GM18867 (cell line): ENCODE measurements at regions not wholly inside any gene's neighbourhood (a gene's known extent, or its start where the extent isn't known, plus 50 kb on each side); places are given as distances from the start of the nearest gene placed in this dataset.

Experiments used
- ATAC-seq: cut with Tn5 transposase; IDR thresholded peaks from one replicate; pipeline ENCODE4 v1.9.1; 2021; ENCODE audit warnings: mild to moderate bottlenecking, moderate library complexity; ENCODE audit not compliant: unreplicated experiment

DNA sequence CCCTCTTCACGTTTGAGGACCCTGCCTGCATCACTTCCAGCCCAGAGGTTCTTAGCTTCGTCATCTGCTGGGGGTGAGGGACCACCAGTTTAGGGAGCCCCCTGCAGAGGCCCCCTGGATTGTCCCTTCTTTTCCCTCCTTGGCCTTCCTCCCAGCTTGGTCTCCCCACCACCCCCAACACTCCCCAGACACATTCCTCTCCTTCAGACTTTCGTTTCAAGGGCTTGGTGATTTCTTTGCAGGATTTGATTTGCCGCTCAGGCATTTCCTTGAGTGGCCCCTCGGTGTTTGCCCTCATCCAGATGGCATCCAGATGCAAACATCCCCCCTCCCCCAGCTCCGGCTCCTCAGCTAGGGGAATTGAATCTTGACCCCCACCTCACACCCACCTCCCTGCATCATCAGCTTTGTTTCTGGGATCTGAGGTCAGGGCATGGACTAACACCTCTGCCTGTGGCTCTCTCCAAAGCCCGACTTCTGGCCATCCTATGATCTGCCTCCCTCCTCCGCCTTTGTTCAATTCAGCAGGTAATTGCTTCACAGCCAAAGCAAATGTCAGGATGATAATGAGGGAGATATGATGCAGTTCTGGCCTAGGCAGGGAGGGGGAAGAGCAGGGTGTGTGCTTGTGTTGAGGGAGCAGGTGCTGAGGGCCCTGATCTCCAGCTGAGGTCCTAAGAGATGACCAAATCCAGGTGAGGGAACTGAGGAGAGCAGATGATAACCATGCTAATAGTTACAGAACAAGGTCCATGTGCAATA lies 141.5 kb downstream of the VEGFA start:
- ATAC-seq, result no peak

- no peak for ATAC-seq
These were observed 140.8 kb downstream of the VEGFA start for GRCh38 chr6:43910638-43911353.

GRCh38 chr6:43910149-43910637 lies 140.2 kb downstream of the VEGFA start:
- ATAC-seq, result no peak

- ATAC-seq, result no peak
These were observed 139.6 kb downstream of the VEGFA start for GRCh38 chr6:43909474-43910148.

GRCh38 chr6:43907789-43908472 lies 137.9 kb downstream of the VEGFA start:
- no peak for ATAC-seq

GRCh38 chr6:43907312-43907711 lies 137.3 kb downstream of the VEGFA start:
- ATAC-seq, result no peak

DNA sequence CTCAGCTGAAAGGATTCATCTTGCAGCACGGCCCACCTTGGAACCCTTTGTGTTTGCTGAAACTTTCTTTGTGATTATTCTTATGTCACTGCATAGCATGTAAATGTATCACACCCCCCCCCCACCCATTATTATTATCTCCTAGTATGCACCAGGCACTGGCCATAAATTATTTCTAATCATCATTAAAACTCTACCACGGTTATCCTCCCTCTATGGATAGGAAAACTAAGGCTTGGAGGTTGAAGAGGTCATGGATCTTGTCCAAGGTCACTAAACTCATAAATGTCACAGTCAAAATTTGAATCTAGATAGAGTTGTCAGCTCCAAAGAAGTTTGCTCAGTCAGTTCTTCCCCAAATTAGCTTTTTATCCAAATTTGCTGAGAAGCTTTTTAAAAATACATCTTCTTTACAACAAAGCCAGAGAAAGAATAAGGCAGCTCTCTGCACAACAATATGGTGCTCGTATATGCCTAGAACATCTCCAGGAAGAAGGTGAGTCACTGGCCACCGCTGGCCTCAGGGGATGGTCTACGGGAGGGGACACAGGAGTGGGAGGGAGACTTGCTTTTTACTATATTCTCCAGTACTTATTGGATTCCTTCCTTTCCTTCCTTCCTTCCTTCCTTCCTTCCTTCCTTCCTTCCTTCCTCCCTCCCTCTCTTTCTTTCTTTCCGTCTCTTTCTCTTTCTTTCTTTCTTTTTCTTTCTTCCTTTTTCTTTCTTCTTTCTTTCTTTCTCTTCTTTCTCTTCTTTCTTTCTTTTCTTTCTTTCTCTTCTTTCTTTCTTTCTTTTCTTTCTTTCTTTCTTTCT lies 134.5 kb downstream of the VEGFA start:
- ATAC-seq, result no peak

GRCh38 chr6:43903739-43904290 lies 133.8 kb downstream of the VEGFA start:
- ATAC-seq, result no peak

- no peak for ATAC-seq
These were observed 131.8 kb downstream of the VEGFA start for GRCh38 chr6:43901733-43902230.

DNA sequence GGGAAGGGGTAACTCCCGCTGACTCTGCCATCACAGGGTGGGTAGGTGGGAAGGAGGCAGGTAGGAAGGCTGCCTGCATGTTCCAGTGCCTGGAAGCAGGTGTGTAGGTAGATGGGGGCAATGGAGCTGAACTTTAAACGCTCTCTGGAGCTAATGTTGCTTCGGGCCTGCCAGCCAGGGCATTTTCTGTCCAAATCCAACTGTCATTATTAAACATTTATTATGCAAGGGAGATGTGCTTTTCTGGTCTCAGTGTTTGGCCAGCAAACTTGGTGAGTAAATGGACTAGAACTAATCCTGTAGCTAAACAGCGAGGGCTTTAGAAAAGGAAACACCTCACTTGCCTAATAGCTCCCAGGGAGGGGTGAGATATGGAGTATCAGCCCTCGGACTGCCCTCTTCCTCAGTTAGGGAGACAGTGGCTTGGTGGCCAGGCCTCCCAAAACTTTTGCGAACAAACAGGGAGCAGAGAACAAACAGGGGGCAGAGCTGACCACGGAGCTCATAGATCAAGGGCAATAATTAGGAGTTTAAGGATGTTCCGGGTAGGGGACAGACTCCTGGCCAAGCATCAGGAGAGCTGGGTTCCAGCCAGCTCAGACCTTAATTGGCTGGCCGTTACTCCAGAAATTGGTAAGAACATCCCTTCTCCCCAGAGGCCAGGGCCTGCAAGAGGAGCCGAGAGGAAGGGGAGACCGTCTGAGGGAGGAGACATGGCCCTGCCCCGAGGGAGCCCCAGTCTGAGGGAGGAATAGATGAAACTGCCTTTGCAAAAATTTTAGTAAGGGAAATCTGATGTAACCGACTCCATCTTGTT lies 131.1 kb downstream of the VEGFA start:
- no peak for ATAC-seq

DNA sequence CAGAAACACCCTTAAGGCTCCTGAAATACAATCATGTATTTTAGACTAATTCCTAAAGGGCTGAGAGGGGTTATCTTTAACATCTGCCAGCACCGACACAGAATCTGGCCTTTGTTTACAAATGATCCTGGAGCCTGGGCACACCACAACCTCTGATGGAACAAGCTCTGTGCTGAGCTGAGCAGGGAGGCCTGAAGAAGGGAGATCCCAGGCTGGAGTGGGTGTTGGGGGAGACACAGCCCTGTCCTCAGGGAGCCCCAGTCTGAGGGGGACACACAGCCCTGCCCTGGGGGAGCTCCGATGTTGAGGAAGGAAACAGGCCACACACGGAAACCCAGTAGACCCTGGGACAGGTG lies 130.5 kb downstream of the VEGFA start:
- no peak for ATAC-seq

DNA sequence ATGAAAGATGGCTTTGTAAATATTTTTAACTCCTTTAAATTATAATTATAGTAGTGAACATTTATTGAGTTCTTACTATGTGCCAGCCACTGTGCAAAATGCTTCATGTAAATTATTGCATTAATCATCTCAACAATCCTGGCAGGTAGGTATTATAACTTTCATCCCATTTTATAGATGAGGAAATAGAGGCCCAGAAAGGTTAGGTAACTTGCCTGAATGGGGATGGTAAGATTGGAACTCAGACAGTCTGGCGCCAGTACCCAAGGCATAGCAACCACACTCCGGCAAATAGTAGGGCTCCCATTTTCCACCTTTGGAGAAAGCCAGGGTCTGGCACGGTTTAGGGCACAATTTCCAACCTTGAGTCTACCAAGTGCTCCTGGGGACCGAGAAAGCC lies 129.8 kb downstream of the VEGFA start:
- no peak for ATAC-seq

- no peak for ATAC-seq
These were observed 128.5 kb downstream of the VEGFA start for GRCh38 chr6:43898358-43899131.

GRCh38 chr6:43897571-43898302 lies 127.7 kb downstream of the VEGFA start:
- ATAC-seq, result no peak

DNA sequence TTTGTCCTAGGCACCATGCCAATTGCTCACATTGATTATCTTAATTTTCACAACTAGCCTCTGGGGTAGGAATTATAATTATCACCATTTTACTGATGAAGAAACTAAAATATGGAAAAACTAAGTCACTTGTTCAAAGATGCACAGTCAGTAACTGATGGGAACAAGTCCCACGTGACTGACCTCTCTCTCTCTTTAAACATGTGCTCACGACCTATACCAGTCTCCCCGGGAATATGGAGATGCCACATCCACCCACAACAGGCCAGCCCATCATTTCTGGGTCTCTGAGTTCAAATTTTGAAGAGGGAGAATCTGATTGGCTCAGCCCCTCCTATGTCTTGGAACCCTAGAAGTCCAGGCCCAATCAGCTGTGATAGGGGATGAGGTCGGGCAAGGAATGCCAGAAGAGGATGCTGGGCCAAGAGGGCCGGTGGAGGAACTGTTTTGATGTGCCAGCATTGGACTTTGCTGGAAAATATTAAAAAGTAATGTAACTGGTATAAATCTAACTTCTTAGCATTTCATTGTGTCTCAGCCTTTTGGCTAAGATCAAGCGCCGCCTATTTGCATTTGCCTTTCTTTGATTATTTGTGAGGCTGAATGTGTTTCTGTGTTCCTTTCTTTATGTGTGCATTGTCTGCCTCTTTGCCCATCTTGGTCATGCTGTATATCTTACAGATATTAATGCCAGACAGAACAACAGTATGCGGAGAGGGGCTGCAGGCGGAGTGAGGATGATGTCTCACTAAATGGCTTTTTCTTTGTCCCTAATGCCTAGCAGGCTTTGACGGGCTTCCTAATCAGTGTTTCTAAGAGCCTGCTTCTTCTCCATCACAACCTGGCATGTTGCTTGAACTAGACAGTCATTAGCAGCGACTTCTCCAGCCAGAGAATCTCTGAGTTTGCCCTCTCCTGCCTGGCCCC lies 126.6 kb downstream of the VEGFA start:
- no peak for ATAC-seq

GRCh38 chr6:43895656-43896328 lies 125.8 kb downstream of the VEGFA start:
- ATAC-seq, result no peak
